HPDE6-E6E7 (cell line): ENCODE measurements at regions not wholly inside any gene's neighbourhood (a gene's known extent, or its start where the extent isn't known, plus 50 kb on each side); places are given as distances from the start of the nearest gene placed in this dataset.

ENCODE experiments used
- DNase-seq: peaks from one replicate; pipeline ENCODE4 v3.0.0; 2011; ENCODE audit warnings: missing footprints; ENCODE audit errors: extremely low spot score

GRCh38 chr20:20881808-20882207, 169.4 kb upstream of the RALGAPA2 start:
- no peak for DNase-seq

GRCh38 chr20:20877079-20877478, 164.6 kb upstream of the RALGAPA2 start:
- DNase-seq: no peak

- no peak for DNase-seq
These were observed 163.3 kb upstream of the RALGAPA2 start for GRCh38 chr20:20875716-20876115.

- no peak for DNase-seq
These were observed 160.0 kb upstream of the RALGAPA2 start for GRCh38 chr20:20872428-20872827.

GRCh38 chr20:20869161-20869775, 156.8 kb upstream of the RALGAPA2 start:
- DNase-seq: no peak

GRCh38 chr20:20864351-20865096, 152.1 kb upstream of the RALGAPA2 start:
- DNase-seq: peak; percentile 46

GRCh38 chr20:20860078-20860806, 147.8 kb upstream of the RALGAPA2 start:
- peak; percentile 78 for DNase-seq

GRCh38 chr20:20859510-20859909, 147.1 kb upstream of the RALGAPA2 start:
- no peak for DNase-seq

GRCh38 chr20:20856956-20857355, 144.5 kb upstream of the RALGAPA2 start:
- no peak for DNase-seq

- no peak for DNase-seq
These were observed 143.9 kb upstream of the RALGAPA2 start for GRCh38 chr20:20856306-20856705.

- DNase-seq: no peak
These were observed 138.9 kb upstream of the RALGAPA2 start for GRCh38 chr20:20851385-20851784.

- no peak for DNase-seq
These were observed 138.0 kb upstream of the RALGAPA2 start for GRCh38 chr20:20850407-20850806.

GRCh38 chr20:20849161-20849560, 136.7 kb upstream of the RALGAPA2 start:
- no peak for DNase-seq

GRCh38 chr20:20847814-20848213, 135.4 kb upstream of the RALGAPA2 start:
- DNase-seq: no peak

GRCh38 chr20:20843982-20844381, 131.5 kb upstream of the RALGAPA2 start:
- DNase-seq: no peak

GRCh38 chr20:20839771-20840170, 127.3 kb upstream of the RALGAPA2 start:
- DNase-seq: no peak

GRCh38 chr20:20837574-20838021, 125.2 kb upstream of the RALGAPA2 start:
- DNase-seq: peak; percentile 39

GRCh38 chr20:20836836-20837235, 124.4 kb upstream of the RALGAPA2 start:
- DNase-seq: no peak

- no peak for DNase-seq
These were observed 123.5 kb upstream of the RALGAPA2 start for GRCh38 chr20:20835897-20836296.

- DNase-seq: no peak
These were observed 121.6 kb upstream of the RALGAPA2 start for GRCh38 chr20:20834008-20834407.

- DNase-seq: no peak
These were observed 120.3 kb upstream of the RALGAPA2 start for GRCh38 chr20:20832715-20833114.

- no peak for DNase-seq
These were observed 119.3 kb upstream of the RALGAPA2 start for GRCh38 chr20:20831794-20832193.

- DNase-seq: no peak
These were observed 117.2 kb upstream of the RALGAPA2 start for GRCh38 chr20:20829681-20830080.
